ENCODE measurements at regions not wholly inside any gene's neighbourhood (a gene's known extent, or its start where the extent isn't known, plus 50 kb on each side); places are given as distances from the start of the nearest gene placed in this dataset.

DNA sequence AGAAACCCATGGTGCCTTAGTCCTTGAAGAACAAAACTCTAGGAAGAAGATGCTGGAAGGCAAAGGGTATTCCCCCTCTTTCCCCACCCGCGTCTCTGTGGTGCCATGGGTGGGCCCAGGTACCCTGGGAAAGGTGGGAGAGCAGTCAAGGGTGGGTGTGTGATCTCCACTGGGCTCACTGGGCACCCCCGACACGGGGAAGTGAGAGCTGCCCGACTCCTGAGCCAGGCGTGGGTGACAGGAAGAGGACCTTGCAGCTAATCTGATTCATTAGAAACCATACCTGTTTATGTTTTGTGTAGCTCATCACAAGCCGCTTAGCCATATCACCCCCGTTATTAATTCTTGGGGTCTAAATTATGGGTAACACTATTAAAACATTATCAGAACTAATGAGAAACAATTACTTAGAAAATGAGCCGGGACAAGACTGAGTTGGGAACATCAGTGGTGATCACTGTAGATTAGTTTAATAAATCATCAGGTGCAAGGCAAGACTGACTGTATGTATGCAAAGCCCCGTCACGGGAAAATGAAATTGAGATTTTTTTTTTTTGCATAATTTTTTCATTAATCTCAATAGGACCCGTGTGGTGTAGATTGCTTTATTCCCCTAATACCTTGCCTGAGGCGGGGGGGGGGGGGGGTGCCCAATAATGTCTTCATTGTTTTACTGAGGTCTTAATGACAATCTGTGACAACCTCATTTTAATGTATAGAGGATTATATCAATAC is 77.3 kb downstream of the ZIC5 start:
- TF ChIP-seq, protein P1, sequence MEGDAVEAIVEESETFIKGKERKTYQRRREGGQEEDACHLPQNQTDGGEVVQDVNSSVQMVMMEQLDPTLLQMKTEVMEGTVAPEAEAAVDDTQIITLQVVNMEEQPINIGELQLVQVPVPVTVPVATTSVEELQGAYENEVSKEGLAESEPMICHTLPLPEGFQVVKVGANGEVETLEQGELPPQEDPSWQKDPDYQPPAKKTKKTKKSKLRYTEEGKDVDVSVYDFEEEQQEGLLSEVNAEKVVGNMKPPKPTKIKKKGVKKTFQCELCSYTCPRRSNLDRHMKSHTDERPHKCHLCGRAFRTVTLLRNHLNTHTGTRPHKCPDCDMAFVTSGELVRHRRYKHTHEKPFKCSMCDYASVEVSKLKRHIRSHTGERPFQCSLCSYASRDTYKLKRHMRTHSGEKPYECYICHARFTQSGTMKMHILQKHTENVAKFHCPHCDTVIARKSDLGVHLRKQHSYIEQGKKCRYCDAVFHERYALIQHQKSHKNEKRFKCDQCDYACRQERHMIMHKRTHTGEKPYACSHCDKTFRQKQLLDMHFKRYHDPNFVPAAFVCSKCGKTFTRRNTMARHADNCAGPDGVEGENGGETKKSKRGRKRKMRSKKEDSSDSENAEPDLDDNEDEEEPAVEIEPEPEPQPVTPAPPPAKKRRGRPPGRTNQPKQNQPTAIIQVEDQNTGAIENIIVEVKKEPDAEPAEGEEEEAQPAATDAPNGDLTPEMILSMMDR (IDR thresholded peaks at IDR 0.05; ENCODE audit: extremely low read depth, insufficient read depth, missing control alignments): no peak
- in situ Hi-C loops (cut with MboI; ENCODE audit: low pct_unique_long_range_greater_than_20kb, low sequenced_read_pairs, unreplicated experiment): no loop called here
- DNase-seq (ENCODE audit: low spot score): no peak

DNA sequence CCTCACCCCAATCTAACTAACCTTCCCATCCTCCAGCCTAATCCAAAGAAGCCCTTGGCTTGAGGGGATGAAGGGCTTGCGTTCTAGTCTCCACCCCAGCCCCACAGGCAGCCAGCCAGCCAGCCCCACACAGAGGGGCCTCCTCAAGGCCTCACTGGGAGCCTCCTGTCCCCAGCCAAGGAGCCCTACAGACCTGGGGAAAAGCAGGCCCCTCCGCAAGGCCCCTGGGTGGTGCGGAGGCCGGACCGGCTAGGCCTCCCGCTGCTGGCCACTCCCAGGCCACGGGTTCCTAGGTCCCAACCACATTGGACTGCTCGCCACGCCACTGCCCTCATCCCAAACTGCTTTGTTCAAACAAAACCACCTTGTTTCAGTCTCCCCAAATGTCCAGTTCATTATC is 78.0 kb downstream of the ZIC5 start:
- in situ Hi-C loops (cut with MboI; ENCODE audit: low pct_unique_long_range_greater_than_20kb, low sequenced_read_pairs, unreplicated experiment): no loop called here
- DNase-seq (ENCODE audit: low spot score): no peak

DNA sequence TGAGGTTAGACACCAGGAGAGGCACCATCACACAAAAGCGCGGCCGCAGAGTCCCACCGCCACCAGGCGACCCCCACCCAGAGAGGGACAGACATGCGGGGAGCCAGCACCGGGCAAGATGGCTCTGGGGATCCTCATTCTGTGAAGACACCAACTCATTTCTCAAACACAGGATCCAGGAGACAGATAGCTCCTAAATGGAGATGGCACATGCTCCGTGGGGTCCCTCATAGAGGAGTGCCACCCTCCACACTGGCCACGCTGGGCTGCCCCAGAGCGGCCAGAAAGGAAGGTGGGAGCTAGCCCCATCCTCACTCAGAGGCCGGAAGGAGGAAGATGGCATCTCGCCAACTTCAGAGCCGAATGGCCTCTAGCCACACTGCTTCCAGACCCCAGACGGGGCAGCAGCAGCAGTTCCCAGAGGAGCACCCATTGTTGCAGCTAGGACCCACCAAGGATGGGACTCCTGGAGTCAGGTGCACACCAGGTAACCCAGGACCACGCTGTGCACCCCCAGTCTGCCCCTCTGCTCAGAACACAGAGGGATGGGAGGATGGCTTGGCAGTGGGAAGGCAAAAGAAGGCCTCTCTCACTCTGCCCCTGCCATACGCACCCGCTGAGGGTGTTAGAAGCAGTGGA is 78.6 kb downstream of the ZIC5 start:
- TF ChIP-seq, protein P1 (IDR thresholded peaks at IDR 0.05; ENCODE audit: extremely low read depth, insufficient read depth, missing control alignments): no peak
- in situ Hi-C loops (cut with MboI; ENCODE audit: low pct_unique_long_range_greater_than_20kb, low sequenced_read_pairs, unreplicated experiment): no loop called here
- DNase-seq (ENCODE audit: low spot score): no peak

More for the DNA sequence above, 78.0 kb downstream of the ZIC5 start:
- TF ChIP-seq, protein P1 (IDR thresholded peaks at IDR 0.05; ENCODE audit: extremely low read depth, insufficient read depth, missing control alignments): no peak

DNA sequence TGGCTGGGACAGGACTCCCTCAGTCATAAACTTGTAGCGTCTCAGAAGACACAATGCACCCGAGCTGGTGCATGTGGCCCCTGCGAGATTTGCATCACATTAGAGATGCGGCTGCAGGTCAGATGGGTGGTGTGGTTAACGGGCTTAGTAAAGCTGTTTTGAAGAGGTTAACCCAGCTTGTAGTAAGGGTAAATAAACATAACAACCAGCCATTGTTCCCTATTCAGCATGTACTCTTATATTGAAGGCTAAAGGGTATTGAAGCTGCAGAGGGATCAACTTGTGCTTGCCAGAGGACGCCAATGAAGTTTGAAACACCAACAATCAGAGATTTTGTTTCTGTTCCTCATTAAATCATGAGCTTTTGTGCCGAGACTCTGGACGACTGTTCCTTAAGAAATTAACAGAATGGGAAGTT is 79.4 kb downstream of the ZIC5 start:
- TF ChIP-seq, protein P1 (IDR thresholded peaks at IDR 0.05; ENCODE audit: extremely low read depth, insufficient read depth, missing control alignments): no peak
- in situ Hi-C loops (cut with MboI; ENCODE audit: low pct_unique_long_range_greater_than_20kb, low sequenced_read_pairs, unreplicated experiment): no loop called here
- no peak for DNase-seq (ENCODE audit: low spot score)

DNA sequence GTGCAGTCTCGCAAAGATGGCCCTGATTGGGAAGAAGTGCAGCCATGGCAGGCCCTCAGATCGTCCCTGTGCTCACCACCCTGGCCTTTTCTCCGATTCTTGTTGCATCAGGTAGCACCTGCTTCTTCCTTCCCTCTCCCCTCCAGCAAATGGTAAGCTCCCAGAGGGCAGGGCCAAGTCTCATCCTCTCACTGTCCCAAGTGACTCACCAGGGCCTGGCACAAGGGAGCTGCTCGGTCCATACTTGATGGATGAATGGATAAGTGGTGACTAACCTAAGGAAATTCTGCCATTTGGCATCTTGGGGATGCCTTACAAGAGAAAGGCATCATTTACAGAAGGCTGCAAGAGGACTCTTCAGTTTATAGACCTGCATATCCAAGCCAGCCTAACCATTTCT is 84.9 kb downstream of the ZIC5 start:
- DNase-seq (ENCODE audit: low spot score): no peak
- in situ Hi-C loops (cut with MboI; ENCODE audit: low pct_unique_long_range_greater_than_20kb, low sequenced_read_pairs, unreplicated experiment): no loop called here
- TF ChIP-seq, protein P1 (IDR thresholded peaks at IDR 0.05; ENCODE audit: extremely low read depth, insufficient read depth, missing control alignments): no peak

DNA sequence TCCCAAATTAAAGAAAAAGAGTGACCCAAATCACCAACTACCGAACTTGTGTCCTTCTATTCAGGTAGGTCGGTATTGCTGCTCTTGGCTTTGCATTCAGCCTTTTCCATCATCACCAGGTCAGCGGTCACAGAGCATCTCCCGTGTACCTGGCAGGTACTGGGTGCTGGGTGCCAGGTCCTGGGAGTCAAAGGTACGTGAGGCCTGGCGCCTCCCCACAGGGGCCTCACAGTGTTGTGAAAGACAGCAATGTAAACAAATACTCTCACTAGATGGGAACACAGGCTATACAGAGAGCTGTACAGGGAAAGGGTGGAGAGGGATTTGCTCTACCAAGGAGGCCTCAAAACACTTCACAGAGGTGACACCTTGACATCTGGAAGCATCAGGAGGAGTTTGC is 86.7 kb downstream of the ZIC5 start:
- in situ Hi-C loops (cut with MboI; ENCODE audit: low pct_unique_long_range_greater_than_20kb, low sequenced_read_pairs, unreplicated experiment): no loop called here
- TF ChIP-seq, protein P1 (IDR thresholded peaks at IDR 0.05; ENCODE audit: extremely low read depth, insufficient read depth, missing control alignments): no peak
- no peak for DNase-seq (ENCODE audit: low spot score)
